ENCODE measurements at regions not wholly inside any gene's neighbourhood (a gene's known extent, or its start where the extent isn't known, plus 50 kb on each side); places are given as distances from the start of the nearest gene placed in this dataset.

GRCh38 chr2:18061717-18062116 is 183.2 kb downstream of the KCNS3 start:
- Histone ChIP-seq H2BK120ac (ENCODE audit: low read depth, low read length, poor library complexity, severe bottlenecking) (no peak overlapping the region), H3T11ph (ENCODE audit: low read length) (no peak overlapping the region), H3K23me2 (ENCODE audit: insufficient read length, low read depth, low read length, poor library complexity, severe bottlenecking) (no peaks in the 10 kb centered on the region), H2AK5ac (ENCODE audit: insufficient read length, low read length) (no peak overlapping the region), H3K27me3 (ENCODE audit: insufficient read depth, low read length) (no peaks in the 10 kb centered on the region), H2AFZ (ENCODE audit: low read length) (no peak overlapping the region), H3K18ac (ENCODE audit: insufficient read length, low read depth, low read length) (no peak overlapping the region), H3K9ac (ENCODE audit: extremely low read depth, insufficient read length, low read length) (no peak overlapping the region), H3K9me3 (ENCODE audit: control insufficient read depth, low read depth, low read length) (no peaks in the 10 kb centered on the region), H4K91ac (ENCODE audit: insufficient read length, low read depth, low read length) (no peak overlapping the region), H2BK15ac (ENCODE audit: low read depth, low read length) (no peak overlapping the region), H3K4me2 (ENCODE audit: insufficient read depth, insufficient read length, low read length) (no peak overlapping the region), H4K8ac (replicated peaks; ENCODE audit: insufficient read length, low read depth, low read length) (no peak overlapping the region), H4K5ac (ENCODE audit: insufficient read length, low read depth, low read length) (no peak overlapping the region), H2BK20ac (ENCODE audit: low read depth, low read length, poor library complexity, severe bottlenecking) (no peak overlapping the region), H3K4ac (ENCODE audit: low read depth, low read length) (no peak overlapping the region), H3K79me2 (ENCODE audit: insufficient read depth, low read length) (no peaks in the 10 kb centered on the region), H3K56ac (ENCODE audit: insufficient read length, low read depth, low read length) (no peak overlapping the region), H3K14ac (ENCODE audit: insufficient read depth, low read length) (no peak overlapping the region), H4K20me1 (ENCODE audit: control insufficient read depth, insufficient read depth, insufficient read length) (no peaks in the 10 kb centered on the region), H2BK12ac (ENCODE audit: insufficient read length, low read depth, low read length) (no peak overlapping the region), H3K4me1 (ENCODE audit: insufficient read depth, low read length) (no peaks in the 10 kb centered on the region), H3K27ac (ENCODE audit: insufficient read length, low read depth, low read length) (no peak overlapping the region), H3K23ac (ENCODE audit: insufficient read length, low read depth, low read length) (no peak overlapping the region), H2BK5ac (ENCODE audit: insufficient read length, low read length) (no peak overlapping the region), H3K79me1 (ENCODE audit: insufficient read depth, low read depth, low read length, poor library complexity, severe bottlenecking) (no peaks in the 10 kb centered on the region)
- WGBS (ENCODE audit: extremely low coverage, insufficient read length, low lambda C conversion rate): no CpG with 5 or more reads among the region's 1 CpG
- Mint-ChIP-seq H3K27me3 (ENCODE audit: low read depth) (no peaks in the 10 kb centered on the region; the same call in 1 of the 2 replicates), H3K4me1 (no peaks in the 10 kb centered on the region; a peak in 2 of 4 replicates), H3K27ac (no peak overlapping the region), H3K9me3 (no peaks in the 10 kb centered on the region; a peak in 1 of 5 replicates), H3K4me3 (no peak overlapping the region), H3K36me3 (ENCODE audit: insufficient read depth in 1 of 3, low read depth in 3 of 3) (no peaks in the 10 kb centered on the region)
- no peak for DNase-seq
- TF ChIP-seq CTCF (conservative IDR thresholded peaks at IDR 0.05): no peak
